C4-2B (cell line): ENCODE measurements at regions not wholly inside any gene's neighbourhood (a gene's known extent, or its start where the extent isn't known, plus 50 kb on each side); places are given as distances from the start of the nearest gene placed in this dataset.

ENCODE experiments used
- CTCF ChIP-seq: fragments of 450-650 bp; conservative IDR thresholded peaks from 2 replicates; pipeline ENCODE4 v1.5.1; 2017; ENCODE audit warnings: mild to moderate bottlenecking
- ZFX ChIP-seq: fragments of 450-650 bp; IDR thresholded peaks from 2 replicates; pipeline ENCODE4 v1.6.1; 2017

- TF ChIP-seq CTCF (no peak), ZFX (no peak)
Observed at GRCh38 chr4:77251751-77252150, 94.7 kb downstream of the CCNG2 start.
